GM21619 (cell line): ENCODE measurements at regions not wholly inside any gene's neighbourhood (a gene's known extent, or its start where the extent isn't known, plus 50 kb on each side); places are given as distances from the start of the nearest gene placed in this dataset.

Source experiments
- ATAC-seq: cut with Tn5 transposase; IDR thresholded peaks from one replicate; pipeline ENCODE4 v1.9.1; 2021; ENCODE audit not compliant: unreplicated experiment

DNA sequence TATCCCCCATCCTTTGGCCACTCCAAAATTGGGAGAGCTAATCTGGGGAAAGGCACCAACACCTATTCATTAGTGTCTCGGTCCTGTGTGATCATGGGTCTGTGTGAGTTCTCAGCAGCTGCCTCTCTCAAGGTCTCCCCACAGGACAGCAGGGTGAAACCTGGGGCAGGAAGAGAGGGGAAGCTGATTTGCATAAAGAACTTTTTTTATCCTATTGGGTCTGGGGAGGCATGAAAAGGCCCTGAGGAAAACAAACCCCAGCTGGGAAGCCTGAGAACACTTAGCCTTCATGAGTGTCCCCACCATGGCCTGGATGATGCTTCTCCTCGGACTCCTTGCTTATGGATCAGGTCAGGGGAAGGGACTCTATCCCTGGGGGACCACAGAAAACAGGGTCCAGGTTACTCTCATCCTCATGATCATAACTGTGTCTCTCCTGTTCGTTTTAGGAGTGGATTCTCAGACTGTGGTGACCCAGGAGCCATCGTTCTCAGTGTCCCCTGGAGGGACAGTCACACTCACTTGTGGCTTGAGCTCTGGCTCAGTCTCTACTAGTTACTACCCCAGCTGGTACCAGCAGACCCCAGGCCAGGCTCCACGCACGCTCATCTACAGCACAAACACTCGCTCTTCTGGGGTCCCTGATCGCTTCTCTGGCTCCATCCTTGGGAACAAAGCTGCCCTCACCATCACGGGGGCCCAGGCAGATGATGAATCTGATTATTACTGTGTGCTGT is 116.0 kb upstream of the TOP3B start:
- no peak for ATAC-seq

GRCh38 chr22:22097727-22098228 is 115.2 kb upstream of the TOP3B start:
- ATAC-seq = no peak

DNA sequence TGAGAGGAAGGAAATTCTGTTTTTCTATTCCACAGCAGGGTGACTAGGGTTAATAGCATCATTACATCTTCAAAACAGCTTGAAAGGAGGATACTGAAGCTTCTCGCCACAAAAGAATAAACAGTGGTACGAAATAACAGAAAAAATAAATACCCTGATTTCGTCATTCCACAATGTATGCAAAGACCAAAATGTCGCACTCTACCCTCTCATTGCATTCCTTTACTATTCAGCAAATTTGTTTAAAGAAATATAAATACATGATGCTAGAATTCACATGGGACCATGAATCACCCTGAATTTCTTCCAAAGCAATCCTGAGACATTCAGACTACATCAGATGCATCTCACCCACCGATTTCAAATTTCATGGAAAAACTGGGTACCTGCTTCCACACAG is 112.3 kb upstream of the TOP3B start:
- ATAC-seq = no peak

DNA sequence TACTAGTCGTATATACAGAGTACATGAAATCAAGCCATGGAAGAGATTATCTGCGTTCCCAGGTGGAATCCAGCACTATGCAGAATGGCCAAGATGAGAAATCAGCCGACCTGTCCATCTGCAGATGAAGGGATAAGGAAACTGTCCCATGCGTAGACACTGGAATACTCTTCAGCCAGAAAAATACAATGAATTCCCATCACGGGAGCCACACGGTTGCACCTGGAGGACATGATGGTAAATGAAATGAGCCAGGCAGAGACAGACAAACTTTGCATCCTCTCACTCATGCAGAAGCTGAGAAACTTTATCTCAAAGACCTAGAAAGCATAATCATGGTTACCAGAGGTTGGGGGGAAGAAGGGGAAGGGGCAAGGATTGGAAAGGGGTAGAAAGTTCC is 111.9 kb upstream of the TOP3B start:
- no peak for ATAC-seq

DNA sequence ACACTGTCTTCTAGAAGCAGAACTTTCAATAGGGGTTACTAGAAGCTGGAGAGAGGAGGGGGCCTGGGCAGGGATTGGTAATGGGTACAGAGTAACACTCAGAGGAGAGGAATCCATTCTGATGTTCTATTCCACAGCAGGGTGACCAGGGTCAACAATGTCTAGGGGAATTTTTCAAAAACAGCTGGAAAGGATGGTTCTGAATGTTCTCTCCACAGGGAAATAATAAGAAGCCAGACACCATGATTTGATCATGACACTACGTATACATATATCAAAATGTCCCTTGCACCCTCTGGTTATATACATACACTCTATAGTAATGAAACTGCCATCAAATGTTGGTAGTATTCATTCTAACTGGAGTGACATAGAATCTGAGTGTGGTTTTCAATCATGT is 111.2 kb upstream of the TOP3B start:
- ATAC-seq = no peak

DNA sequence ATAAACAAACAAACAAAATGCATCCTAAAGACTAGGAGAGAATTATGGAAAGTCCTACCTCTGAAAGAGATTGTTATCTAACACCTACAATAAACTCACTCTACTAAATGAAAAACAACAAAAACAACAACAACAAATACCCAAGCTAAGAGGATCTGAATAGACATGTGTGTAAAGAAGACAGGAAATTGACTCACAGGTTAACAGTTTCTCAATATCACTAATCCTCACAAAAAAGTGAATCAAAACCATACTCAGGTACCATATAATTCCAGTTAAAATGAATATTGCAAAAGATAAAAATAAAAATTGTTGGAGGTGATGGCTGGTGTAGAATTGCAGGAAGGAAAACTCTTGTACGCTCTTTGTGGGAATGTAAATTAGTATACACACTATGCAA is 110.4 kb upstream of the TOP3B start:
- no peak for ATAC-seq

DNA sequence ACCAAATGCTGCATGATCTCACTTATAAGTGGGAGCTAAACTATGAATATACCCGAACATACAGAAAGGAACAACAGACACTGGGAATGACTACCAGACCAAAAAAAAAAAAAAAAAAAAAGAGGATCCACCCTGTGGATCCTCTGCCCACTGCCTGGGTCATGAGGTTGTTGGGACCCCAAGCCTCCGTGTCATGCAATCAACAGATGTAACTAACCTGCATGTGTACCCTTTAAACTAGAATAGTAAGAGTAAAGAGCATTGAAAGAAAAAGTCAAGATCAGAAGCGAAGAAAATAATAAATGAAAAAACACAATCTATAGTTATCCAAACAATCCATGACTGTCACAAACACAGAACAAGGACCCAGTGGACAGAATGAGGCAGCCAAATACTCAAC is 109.5 kb upstream of the TOP3B start:
- ATAC-seq = no peak

DNA sequence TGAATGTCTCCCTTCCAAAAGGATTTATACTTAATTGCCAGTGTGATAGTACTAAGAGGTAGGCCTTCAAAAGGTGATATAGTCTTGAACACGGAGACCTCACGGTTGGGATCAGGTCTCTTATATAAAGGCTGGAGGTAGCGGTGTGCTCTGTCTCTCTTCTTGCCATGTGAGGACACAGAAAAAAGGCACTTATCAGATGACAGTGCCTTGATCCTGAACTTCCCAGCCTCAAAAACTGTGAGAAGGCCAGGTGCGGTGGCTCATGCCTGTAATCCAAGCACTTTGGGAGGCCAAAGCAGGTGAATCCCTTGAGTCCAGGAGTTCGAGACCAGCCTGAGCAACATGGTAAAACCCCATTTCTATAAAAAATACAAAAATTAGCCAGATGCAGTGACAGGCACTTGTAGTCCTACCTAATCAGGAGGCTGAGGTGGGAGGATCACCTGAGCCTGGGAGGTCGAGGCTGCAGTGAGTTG is 108.9 kb upstream of the TOP3B start:
- no peak for ATAC-seq

DNA sequence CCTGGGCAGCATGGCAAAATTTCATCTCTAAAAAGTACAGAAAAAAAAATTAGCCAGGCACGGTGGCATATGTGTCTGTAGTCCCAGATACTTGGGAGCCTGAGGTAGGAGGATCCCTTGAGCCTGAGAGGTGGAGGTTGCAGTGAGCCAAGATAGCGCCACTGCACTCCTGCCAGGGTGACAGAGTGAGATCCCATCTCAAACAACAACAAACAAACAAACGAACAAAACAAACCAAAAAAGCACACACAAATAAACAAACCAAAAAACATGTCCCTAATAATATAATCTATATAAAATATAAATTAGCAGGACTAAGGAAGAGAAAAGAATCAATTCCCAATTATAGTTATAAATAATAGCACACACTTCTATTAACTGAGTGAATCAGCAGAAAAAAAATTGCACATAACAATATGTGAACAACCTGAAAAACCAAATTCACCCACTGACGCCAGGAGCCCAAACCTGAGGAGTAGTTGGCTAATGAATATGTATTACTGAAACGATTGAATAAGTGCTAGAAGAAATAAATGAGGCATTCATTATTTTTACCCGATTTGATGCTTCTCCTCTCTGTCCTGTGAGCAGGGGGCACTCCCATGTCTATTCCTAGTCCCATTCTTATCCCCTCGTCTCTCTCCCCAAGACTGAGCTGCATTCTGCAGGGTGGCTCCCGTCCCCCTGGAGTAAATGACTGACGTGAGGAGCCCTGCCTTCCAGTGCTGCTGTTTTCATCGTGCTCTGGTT is 108.2 kb upstream of the TOP3B start:
- no peak for ATAC-seq

DNA sequence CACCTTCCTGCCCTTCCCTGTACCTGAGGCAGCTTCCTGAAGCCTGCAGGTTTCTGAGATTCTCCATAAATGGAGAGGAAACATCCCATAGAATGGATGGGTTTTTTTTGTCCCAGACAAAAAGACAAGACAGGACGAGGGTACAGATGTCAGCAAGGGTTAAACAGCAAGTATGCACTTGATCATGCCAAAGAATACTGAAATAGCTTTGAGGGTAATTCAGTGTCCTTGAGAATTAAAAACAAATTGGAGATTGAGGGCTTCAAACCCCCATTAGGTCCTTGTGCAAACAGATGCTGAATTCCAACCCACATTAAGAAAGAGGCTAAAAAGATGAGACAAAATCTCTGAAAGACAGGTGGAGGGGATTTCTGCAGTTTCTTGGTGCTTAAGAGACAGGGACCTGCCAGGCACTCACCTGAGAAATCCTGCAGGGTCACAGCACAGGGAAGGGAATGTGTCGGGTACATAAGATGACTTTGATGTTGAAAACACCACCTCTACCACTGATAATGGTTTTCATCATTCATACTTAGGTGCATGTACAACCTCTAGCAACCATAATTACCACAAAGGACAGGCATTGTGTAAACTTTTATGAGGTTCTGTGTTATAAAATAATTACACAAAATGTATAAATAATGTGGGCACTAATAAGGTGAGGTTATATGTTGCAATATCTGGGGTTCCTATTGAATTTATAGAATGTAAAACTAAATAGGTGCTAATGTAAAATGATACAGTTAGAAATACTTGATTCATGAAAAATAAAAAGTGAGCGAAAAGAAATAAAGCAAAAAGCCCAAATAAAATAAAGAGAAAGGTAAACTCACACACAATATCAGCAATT is 107.1 kb upstream of the TOP3B start:
- ATAC-seq = no peak

GRCh38 chr22:22088658-22089458 is 106.3 kb upstream of the TOP3B start:
- ATAC-seq = no peak

GRCh38 chr22:22087854-22088657 is 105.5 kb upstream of the TOP3B start:
- ATAC-seq = no peak

DNA sequence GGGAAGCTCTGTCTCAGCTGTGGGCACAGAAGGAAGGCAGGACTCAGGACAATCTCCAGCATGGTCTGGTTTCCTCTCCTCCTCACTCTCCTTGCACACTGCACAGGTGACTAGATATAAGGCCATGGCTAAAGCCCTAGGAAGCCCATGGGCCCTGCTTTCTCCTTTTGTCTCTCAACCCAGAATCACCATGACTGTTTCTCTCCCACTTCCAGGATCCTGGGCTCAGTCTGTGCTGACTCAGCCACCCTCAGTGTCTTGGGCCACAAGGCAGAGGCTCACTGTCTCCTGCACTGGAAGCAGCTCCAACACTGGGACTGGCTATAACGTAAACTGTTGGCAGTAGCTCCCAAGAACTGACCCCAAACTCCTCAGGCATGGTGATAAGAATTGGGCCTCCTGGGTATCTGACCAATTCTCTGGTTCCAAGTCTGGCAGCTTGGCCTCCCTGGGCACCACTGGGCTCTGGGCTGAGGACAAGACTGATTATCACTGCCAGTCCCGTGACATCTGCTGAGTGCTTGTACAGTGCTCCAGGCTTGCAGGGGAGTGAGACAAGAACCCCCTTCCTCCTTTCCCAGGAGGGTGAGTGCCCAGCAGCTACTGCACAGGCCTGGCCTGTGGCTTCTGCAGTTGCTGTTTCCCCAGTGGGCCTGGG is 104.0 kb upstream of the TOP3B start:
- no peak for ATAC-seq

GRCh38 chr22:22085702-22086500 is 103.3 kb upstream of the TOP3B start:
- ATAC-seq = no peak

DNA sequence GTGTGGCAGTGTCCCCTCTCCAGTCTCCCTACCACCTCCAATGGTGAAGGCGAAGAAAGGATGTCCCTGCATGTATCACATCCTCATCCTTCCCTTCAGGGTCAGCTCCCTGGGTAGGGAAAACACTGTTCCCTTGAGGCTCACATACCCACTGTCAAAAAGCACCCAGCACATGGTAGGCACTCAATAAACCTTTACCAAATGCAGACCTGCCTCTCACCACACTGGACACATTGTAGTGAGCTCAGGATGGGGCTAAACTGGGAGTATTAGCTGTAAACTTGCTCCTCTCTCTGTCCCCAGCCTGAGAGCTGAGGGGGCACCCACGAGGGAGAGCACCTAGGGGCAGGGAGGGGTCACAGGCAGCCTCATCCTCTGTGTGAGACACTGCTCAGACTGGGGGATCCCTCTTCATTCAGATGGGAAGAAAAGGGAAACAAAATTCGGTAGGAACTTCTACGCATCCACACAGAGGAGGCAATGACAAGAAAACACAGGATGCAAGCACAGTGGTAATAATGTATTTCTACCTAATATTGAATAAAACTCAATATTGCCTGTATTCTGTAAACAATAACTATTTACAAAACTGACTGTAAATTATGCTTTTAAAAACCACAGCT is 101.6 kb upstream of the TOP3B start:
- ATAC-seq = no peak

DNA sequence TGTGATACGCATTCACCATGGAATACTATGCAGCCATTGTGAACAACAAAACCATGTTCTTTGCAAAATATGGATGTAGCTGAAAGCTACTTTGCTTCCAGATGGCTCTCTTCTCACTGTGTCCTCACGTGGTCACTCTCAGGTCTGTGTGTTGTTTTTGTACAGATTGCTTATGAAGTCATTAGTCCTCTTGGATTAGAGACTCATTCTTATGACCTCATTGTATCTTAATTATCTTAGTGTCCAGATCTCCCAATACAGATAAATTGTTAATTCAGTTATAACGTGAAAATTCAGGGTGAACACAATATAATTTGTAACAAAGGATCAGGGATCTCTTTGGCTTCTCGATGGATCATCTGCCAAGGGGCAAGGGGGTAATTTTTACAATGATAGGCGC is 100.4 kb upstream of the TOP3B start:
- no peak for ATAC-seq

GRCh38 chr22:22082229-22082835 is 99.7 kb upstream of the TOP3B start:
- ATAC-seq = no peak

GRCh38 chr22:22080270-22080669 is 97.7 kb upstream of the TOP3B start:
- no peak for ATAC-seq
